GM18868 (cell line): ENCODE measurements at regions not wholly inside any gene's neighbourhood (a gene's known extent, or its start where the extent isn't known, plus 50 kb on each side); places are given as distances from the start of the nearest gene placed in this dataset.
A peak's percentile ranks its signal among the peaks of the same experiment; 100 is the strongest.
"Not testable (repeated sequence)": the region's sequence is repeated elsewhere in the genome, so short reads cannot be mapped to it uniquely, and the experiment has no call there.

Experiments used
- ATAC-seq: cut with Tn5 transposase; IDR thresholded peaks from one replicate; pipeline ENCODE4 v1.9.1; 2021; ENCODE audit warnings: mild to moderate bottlenecking, moderate library complexity; ENCODE audit not compliant: unreplicated experiment

- ATAC-seq = not testable (repeated sequence)
Observed at GRCh38 chr6:86872810-86873209, 64.5 kb upstream of the HTR1E start.

GRCh38 chr6:86871681-86872080 is 65.6 kb upstream of the HTR1E start:
- no peak for ATAC-seq

GRCh38 chr6:86869500-86869899 is 67.8 kb upstream of the HTR1E start:
- ATAC-seq = no peak

- no peak for ATAC-seq
Observed at GRCh38 chr6:86859513-86859912, 77.8 kb upstream of the HTR1E start.

GRCh38 chr6:86858970-86859369 is 78.4 kb upstream of the HTR1E start:
- no peak for ATAC-seq

- ATAC-seq = no peak
Observed at GRCh38 chr6:86857783-86858182, 79.5 kb upstream of the HTR1E start.

GRCh38 chr6:86856937-86857563 is 80.3 kb upstream of the HTR1E start:
- ATAC-seq = peak; percentile 78

GRCh38 chr6:86856379-86856778 is 80.9 kb upstream of the HTR1E start:
- no peak for ATAC-seq

GRCh38 chr6:86848986-86849385 is 88.3 kb upstream of the HTR1E start:
- ATAC-seq = no peak

GRCh38 chr6:86832686-86833085 is 104.6 kb upstream of the HTR1E start:
- no peak for ATAC-seq

- no peak for ATAC-seq
Observed at GRCh38 chr6:86825436-86825835, 111.9 kb upstream of the HTR1E start.

- no peak for ATAC-seq
Observed at GRCh38 chr6:86822747-86823146, 114.6 kb upstream of the HTR1E start.

GRCh38 chr6:86820750-86821149 is 116.6 kb upstream of the HTR1E start:
- peak; percentile 76 for ATAC-seq

- no peak for ATAC-seq
Observed at GRCh38 chr6:86793649-86794048, 143.7 kb upstream of the HTR1E start.

- ATAC-seq = no peak
Observed at GRCh38 chr6:86791476-86791875, 145.9 kb upstream of the HTR1E start.

GRCh38 chr6:86789779-86790411 is 147.4 kb upstream of the HTR1E start:
- ATAC-seq = no peak

GRCh38 chr6:86782328-86782727 is 155.0 kb upstream of the HTR1E start:
- no peak for ATAC-seq

- no peak for ATAC-seq
Observed at GRCh38 chr6:86780923-86781322, 156.4 kb upstream of the HTR1E start.

- ATAC-seq = peak; percentile 72
Observed at GRCh38 chr6:86775893-86776292, 161.4 kb upstream of the HTR1E start.

GRCh38 chr6:86765211-86765610 is 172.1 kb upstream of the HTR1E start:
- no peak for ATAC-seq

GRCh38 chr6:86759953-86760352 is 177.4 kb upstream of the HTR1E start:
- not testable (repeated sequence) for ATAC-seq

GRCh38 chr6:86756640-86757229 is 180.6 kb upstream of the HTR1E start:
- no peak for ATAC-seq
